H1 (cell line): ENCODE measurements at regions not wholly inside any gene's neighbourhood (a gene's known extent, or its start where the extent isn't known, plus 50 kb on each side); places are given as distances from the start of the nearest gene placed in this dataset.

Experiments
- CTCF ChIA-PET: fragments of 300-600 bp; sonication (Branson Sonifier 250); formaldehyde crosslinking; loops from one replicate; lab custom pipeline; 2021; ENCODE audit not compliant: partially characterized antibody; lab: Charles Lee
- POLR2A ChIA-PET: fragments of 300-600 bp; sonication (Branson Sonifier 250); formaldehyde crosslinking; loops from one replicate; lab custom pipeline; 2021; ENCODE audit warnings: inconsistent platforms; ENCODE audit not compliant: partially characterized antibody; lab: Charles Lee
- DNase-seq, 2 experiments: peaks; one replicate each; pipeline versions ENCODE4 v3.0.0 to v3.0.0-alpha.2; 2010 to 2022; ENCODE audit warnings: low spot score in 2 of 2, low read depth in 1 of 2, mixed read lengths in 1 of 2
- FAIRE-seq: peaks from 2 replicates; lab custom pipeline; 2011; peaks lifted over from hg19 to GRCh38; lab: Jason Lieb, UNC
- H2AFZ ChIP-seq: 2 replicates; pipeline ENCODE4 v1.8.1; 2012; ENCODE audit warnings: low read length, inconsistent platforms
- H2AK5ac ChIP-seq: 2 replicates; pipeline ENCODE4 v1.6.1; 2013; ENCODE audit warnings: low read depth, low read length
- H2BK120ac ChIP-seq: replicated peaks from 2 replicates; pipeline ENCODE3; 2013; ENCODE audit warnings: low read depth, low read length, inconsistent platforms
- H2BK12ac ChIP-seq: 2 replicates; pipeline ENCODE4 v1.6.1; 2013; ENCODE audit warnings: low read depth, low read length
- H2BK15ac ChIP-seq: 2 replicates; pipeline ENCODE4 v1.6.1; 2013; ENCODE audit warnings: low read length
- H2BK20ac ChIP-seq: 2 replicates; pipeline ENCODE4 v1.6.1; 2013; ENCODE audit warnings: low read length
- H2BK5ac ChIP-seq: 2 replicates; pipeline ENCODE4 v1.6.1; 2013; ENCODE audit warnings: low read depth, low read length
- H3K14ac ChIP-seq: 2 replicates; pipeline ENCODE4 v1.6.1; 2013; ENCODE audit warnings: inconsistent platforms; ENCODE audit not compliant: insufficient read length
- H3K18ac ChIP-seq: 2 replicates; pipeline ENCODE4 v1.6.1; 2013; ENCODE audit warnings: low read length; ENCODE audit errors: extremely low read depth
- H3K23ac ChIP-seq: 2 replicates; pipeline ENCODE4 v1.6.1; 2013; ENCODE audit warnings: inconsistent platforms; ENCODE audit not compliant: insufficient read length
- H3K23me2 ChIP-seq: 2 replicates; pipeline ENCODE4 v1.6.1; 2013; ENCODE audit warnings: low read depth, low read length
- H3K27ac ChIP-seq: 2 replicates; pipeline ENCODE4 v1.6.1; 2011; ENCODE audit warnings: low read depth, low read length, inconsistent platforms
- H3K27me3 ChIP-seq, 4 experiments: replicated peaks in 1 of 4; 1 replicate in 1 of 4; 2 replicates in 3 of 4; pipeline versions ENCODE4 v1.6.1 to v1.8.1; 2011 to 2013; ENCODE audit warnings: low read length in 3 of 4, mild to moderate bottlenecking in 3 of 4, inconsistent platforms in 2 of 4, mixed read lengths in 2 of 4, moderate library complexity in 1 of 4; ENCODE audit not compliant: control insufficient read depth in 3 of 4, insufficient read depth in 3 of 4; ENCODE audit errors: extremely low read depth in 1 of 4
- H3K36me3 ChIP-seq, 4 experiments: 2 replicates each; pipeline versions ENCODE4 v1.6.1 to v1.8.1; 2011 to 2013; ENCODE audit warnings: mild to moderate bottlenecking in 4 of 4, low read length in 3 of 4, moderate library complexity in 2 of 4, control low read depth in 1 of 4, inconsistent platforms in 1 of 4; ENCODE audit not compliant: insufficient read depth in 4 of 4, control insufficient read depth in 2 of 4
- H3K4ac ChIP-seq: replicated peaks from 2 replicates; pipeline ENCODE3; 2013; ENCODE audit warnings: low read length, low read depth, mixed read lengths, inconsistent platforms; ENCODE audit not compliant: insufficient read length
- H3K4me1 ChIP-seq, 4 experiments: replicated peaks in 1 of 4; 1 replicate in 1 of 4; 2 replicates in 3 of 4; pipeline versions ENCODE4 v1.6.1 to v1.8.1; 2011 to 2013; ENCODE audit warnings: low read length in 3 of 4, inconsistent platforms in 2 of 4, mixed read lengths in 1 of 4; ENCODE audit not compliant: insufficient read depth in 4 of 4, control insufficient read depth in 3 of 4
- H3K4me2 ChIP-seq, 2 experiments: 2 replicates each; pipeline versions ENCODE4 v1.6.1 to v1.8.1; 2011 to 2013; ENCODE audit warnings: low read depth in 2 of 2, low read length in 2 of 2, control low read depth in 1 of 2, inconsistent platforms in 1 of 2, mild to moderate bottlenecking in 1 of 2; ENCODE audit not compliant: insufficient read depth in 1 of 2
- H3K4me3 ChIP-seq, 4 experiments: fragments of 200-600, 300-600 bp in 1 of 4; sonication (generic), shearing (Covaris generic), sonication (Bioruptor Twin) in 1 of 4; 2 replicates each; pipeline versions ENCODE4 v1.5.1 to v1.8.1; 2011 to 2016; ENCODE audit warnings: low read length in 4 of 4, low read depth in 3 of 4, control low read depth in 2 of 4, inconsistent platforms in 2 of 4, mild to moderate bottlenecking in 2 of 4, mixed read lengths in 1 of 4, moderate library complexity in 1 of 4; ENCODE audit not compliant: insufficient read depth in 2 of 4; ENCODE audit errors: extremely low read depth in 1 of 4
- H3K56ac ChIP-seq: replicated peaks from 2 replicates; pipeline ENCODE3; 2013; ENCODE audit warnings: low read depth, mild to moderate bottlenecking, mixed read lengths, low read length, inconsistent platforms; ENCODE audit not compliant: insufficient read length
- H3K79me1 ChIP-seq: 2 replicates; pipeline ENCODE4 v1.6.1; 2013; ENCODE audit warnings: low read depth, low read length, control low read depth
- H3K79me2 ChIP-seq, 2 experiments: 2 replicates each; pipeline versions ENCODE4 v1.6.1 to v1.8.1; 2012 to 2013; ENCODE audit warnings: low read length in 2 of 2, mild to moderate bottlenecking in 2 of 2, inconsistent platforms in 1 of 2; ENCODE audit not compliant: insufficient read depth in 2 of 2, control insufficient read depth in 1 of 2
- H3K9ac ChIP-seq, 4 experiments: replicated peaks in 1 of 4; 1 replicate in 1 of 4; 2 replicates in 3 of 4; pipeline versions ENCODE4 v1.6.1 to v1.8.1; 2011 to 2013; ENCODE audit warnings: low read depth in 3 of 4, low read length in 3 of 4, control low read depth in 2 of 4, mild to moderate bottlenecking in 2 of 4, moderate library complexity in 2 of 4, inconsistent platforms in 1 of 4; ENCODE audit errors: extremely low read depth in 1 of 4
- H3K9me3 ChIP-seq, 2 experiments: 2 replicates each; pipeline versions ENCODE4 v1.6.1 to v1.8.1; 2012 to 2013; ENCODE audit warnings: mild to moderate bottlenecking in 2 of 2, moderate library complexity in 2 of 2, control low read depth in 1 of 2, inconsistent platforms in 1 of 2, low read depth in 1 of 2, low read length in 1 of 2, mixed read lengths in 1 of 2; ENCODE audit not compliant: insufficient read depth in 2 of 2
- H4K20me1 ChIP-seq, 2 experiments: replicated peaks in 1 of 2; 2 replicates each; pipeline versions ENCODE3 to v1.8.1; 2011 to 2013; ENCODE audit warnings: inconsistent platforms in 2 of 2, low read length in 2 of 2, mild to moderate bottlenecking in 1 of 2; ENCODE audit not compliant: insufficient read depth in 2 of 2, control insufficient read depth in 1 of 2
- H4K5ac ChIP-seq: 2 replicates; pipeline ENCODE4 v1.6.1; 2013; ENCODE audit warnings: low read length, low read depth, mixed read lengths, inconsistent platforms; ENCODE audit not compliant: insufficient read length
- H4K8ac ChIP-seq: 2 replicates; pipeline ENCODE4 v1.8.0; 2013; ENCODE audit warnings: mild to moderate bottlenecking, moderate library complexity, low read length, inconsistent platforms; ENCODE audit not compliant: insufficient read depth; ENCODE audit errors: extremely low read depth
- H4K91ac ChIP-seq: replicated peaks from 2 replicates; pipeline ENCODE3; 2013; ENCODE audit warnings: low read length, mixed read lengths, inconsistent platforms; ENCODE audit not compliant: insufficient read length
- CBX8 ChIP-seq: fragments of 300-800, 300-1000 bp; sonication (generic); IDR thresholded peaks from 2 replicates; pipeline ENCODE4 v1.7.1; 2016; ENCODE audit warnings: low read depth, low read length, borderline replicate concordance
- CTBP2 ChIP-seq: IDR thresholded peaks from 2 replicates; pipeline ENCODE4 v1.7.0; 2011; ENCODE audit warnings: borderline replicate concordance, mild to moderate bottlenecking, moderate library complexity, mixed read lengths, low read length; ENCODE audit not compliant: insufficient read depth, insufficient read length
- JUN ChIP-seq: IDR thresholded peaks from 2 replicates; pipeline ENCODE4 v1.6.1; 2011; ENCODE audit warnings: low read depth, mild to moderate bottlenecking, improper control_type of control experiment, low read length
- KDM5A ChIP-seq: fragments of 200-600 bp; IDR thresholded peaks from 2 replicates; pipeline ENCODE4 v1.7.1; 2012; ENCODE audit warnings: mild to moderate bottlenecking, low read length, inconsistent platforms, mixed read lengths
- MAX ChIP-seq: IDR thresholded peaks from 2 replicates; pipeline ENCODE4 v1.6.1; 2012; ENCODE audit warnings: inconsistent platforms
- RNF2 ChIP-seq: fragments of 200-900, 300-1000 bp; sonication (generic); IDR thresholded peaks from 2 replicates; pipeline ENCODE4 v1.7.1; 2016; ENCODE audit warnings: borderline replicate concordance, low read depth, mild to moderate bottlenecking, antibody characterized with exemption, low read length; ENCODE audit not compliant: poor library complexity, severe bottlenecking; ENCODE audit errors: missing control alignments
- RXRA ChIP-seq: IDR thresholded peaks from 2 replicates; pipeline ENCODE4 v1.6.1; 2011; ENCODE audit warnings: low read depth, mild to moderate bottlenecking, low read length, moderate library complexity; ENCODE audit not compliant: insufficient read depth
- SIX5 ChIP-seq: IDR thresholded peaks from 2 replicates; pipeline ENCODE4 v1.6.1; 2011; ENCODE audit warnings: mild to moderate bottlenecking, low read depth, low read length
- SRF ChIP-seq: IDR thresholded peaks from 2 replicates; pipeline ENCODE4 v1.6.1; 2011; ENCODE audit warnings: mild to moderate bottlenecking, low read depth, low read length, moderate library complexity
- SUZ12 ChIP-seq: fragments of 200-600 bp; sonication (generic); IDR thresholded peaks from 2 replicates; pipeline ENCODE4 v1.6.1; 2012; ENCODE audit warnings: mild to moderate bottlenecking, inconsistent platforms, low read length, moderate library complexity, mixed read lengths
- TAF7 ChIP-seq: optimal IDR thresholded peaks from 2 replicates; pipeline ENCODE3; 2011; ENCODE audit warnings: low read depth, mild to moderate bottlenecking, inconsistent platforms, low read length, moderate library complexity, borderline replicate concordance
- TCF12 ChIP-seq: IDR thresholded peaks from 2 replicates; pipeline ENCODE4 v1.6.1; 2011; ENCODE audit warnings: low read depth, mild to moderate bottlenecking, low read length
- TEAD4 ChIP-seq: IDR thresholded peaks from 2 replicates; pipeline ENCODE4 v1.6.1; 2012; ENCODE audit warnings: low read depth, low read length, inconsistent platforms, mixed read lengths
- ZNF274 ChIP-seq: IDR thresholded peaks from 2 replicates; pipeline ENCODE4 v1.7.0; 2012; ENCODE audit warnings: low read length, borderline replicate concordance; ENCODE audit errors: extremely low read depth
- WGBS, 2 experiments: shearing (Covaris generic) in 1 of 2; methylation state at CpG; one replicate each; pipeline versions ENCODE4 v1.1.6 to v1.1.7; 2013 to 2015; ENCODE audit warnings: low lambda C conversion rate in 2 of 2, mixed read lengths in 2 of 2, inconsistent platforms in 1 of 2, low coverage in 1 of 2, missing lambda C conversion rate in 1 of 2; ENCODE audit not compliant: insufficient replicate concordance in 2 of 2, insufficient coverage in 1 of 2, insufficient read length in 1 of 2; ENCODE audit errors: extremely low coverage in 1 of 2, missing lambda C conversion rate in 1 of 2; 5-methylcytosine and 5-hydroxymethylcytosine counted together

DNA sequence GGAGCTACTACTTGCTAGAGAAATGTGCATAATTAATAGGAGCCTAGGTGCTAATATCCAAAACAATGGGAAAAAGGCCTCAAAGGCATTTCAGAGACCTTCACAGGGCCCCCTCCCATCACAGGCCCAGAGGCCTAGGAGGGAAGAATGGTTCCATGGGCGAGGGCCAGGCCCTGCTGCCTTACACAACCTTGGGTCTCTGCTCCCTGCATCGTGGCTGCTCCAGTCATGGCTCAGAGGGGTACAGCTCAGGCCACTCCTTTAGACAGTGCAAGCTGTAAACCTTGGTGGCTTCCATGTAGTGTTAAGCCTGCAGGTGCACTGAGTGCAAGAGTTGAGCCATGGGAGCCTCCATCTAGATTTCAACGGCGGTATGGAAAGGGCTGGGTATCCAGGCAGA, 429.2 kb downstream of the FIGN start:
- no peaks in the 10 kb centered on the region for H4K20me1 ChIP-seq
- H2BK5ac ChIP-seq: no peak overlapping the region
- H4K5ac ChIP-seq: no peak overlapping the region
- no peak overlapping the region for H4K8ac ChIP-seq
- no peaks in the 10 kb centered on the region for H3K79me2 ChIP-seq
- no peak overlapping the region for H2BK120ac ChIP-seq
- no peak overlapping the region for H2BK15ac ChIP-seq
- DNase-seq: no peak
- CTCF ChIA-PET: interaction anchor here (0.6 kb wide), 1 partner anchor 423 kb away, joined by 3 read pairs; no protein-coding TSS in a partner anchor
- H3K36me3 ChIP-seq: no peaks in the 10 kb centered on the region
- H3K56ac ChIP-seq: no peak overlapping the region
- no peak overlapping the region for H3K23ac ChIP-seq
- no peak overlapping the region for H3K9ac ChIP-seq
- FAIRE-seq: no peak
- no peak overlapping the region for H3K4me3 ChIP-seq
- H3K23me2 ChIP-seq: no peaks in the 10 kb centered on the region
- H3K27ac ChIP-seq: no peak overlapping the region
- H2BK12ac ChIP-seq: no peak overlapping the region
- no peaks in the 10 kb centered on the region for H3K27me3 ChIP-seq
- no peaks in the 10 kb centered on the region for H3K4me1 ChIP-seq
- no peak overlapping the region for H2AFZ ChIP-seq
- H3K79me1 ChIP-seq: no peaks in the 10 kb centered on the region
- H2BK20ac ChIP-seq: no peak overlapping the region
- no peak overlapping the region for H3K4ac ChIP-seq
- no peak overlapping the region for H3K18ac ChIP-seq
- H4K91ac ChIP-seq: no peak overlapping the region
- no peak overlapping the region for H3K4me2 ChIP-seq
- peaks cover 8 to 11% of the 10 kb centered on the region in 2 experiments for H3K9me3 ChIP-seq
- POLR2A ChIA-PET: no interaction called here
- WGBS, 2 experiments: 96% methylated on average over 4 of the region's 4 CpGs; no CpG with 5 or more reads in 1 of the 2 experiments
- H2AK5ac ChIP-seq: no peak overlapping the region
- H3K14ac ChIP-seq: no peak overlapping the region
- TF ChIP-seq RNF2 (no peak), ZNF274 (no peak), CTBP2 (no peak), RXRA (no peak), SIX5 (no peak), MAX (no peak), TEAD4 (no peak), TCF12 (no peak), SRF (no peak), CBX8 (no peak), TAF7 (no peak), JUN (no peak), KDM5A (no peak), SUZ12 (no peak)
